HEK293 (cell line): ENCODE measurements at regions not wholly inside any gene's neighbourhood (a gene's known extent, or its start where the extent isn't known, plus 50 kb on each side); places are given as distances from the start of the nearest gene placed in this dataset.

Experiments used
- CTCF ChIA-PET: fragments of 350-600 bp; formaldehyde crosslinking; extraction: SDS; loops from one replicate; lab custom pipeline; 2021; ENCODE audit warnings: antibody characterized with exemption; lab: Yijun Ruan, JAX
- POLR2A ChIA-PET: fragments of 300-600 bp; formaldehyde crosslinking; extraction: SDS; loops from one replicate; lab custom pipeline; 2020; ENCODE audit warnings: antibody characterized with exemption, inconsistent platforms; lab: Yijun Ruan, JAX
- H3K27ac ChIP-seq: fragments of 200-500 bp; sonication (Bioruptor generic); 2 replicates; pipeline ENCODE4 v1.5.1; 2014; ENCODE audit warnings: low read depth, low read length, control low read depth, inconsistent platforms; ENCODE audit errors: extremely low read depth
- H3K36me3 ChIP-seq, 2 experiments: fragments of 200-500 bp in 1 of 2; sonication (Bioruptor generic) in 1 of 2; 1 replicate in 1 of 2; 2 replicates in 1 of 2; pipeline ENCODE4 v1.5.1; 2014 to 2017; ENCODE audit warnings: inconsistent platforms in 2 of 2, low read length in 2 of 2; ENCODE audit not compliant: control insufficient read depth in 2 of 2, insufficient read depth in 1 of 2
- H3K4me1 ChIP-seq: fragments of 200-500 bp; sonication (Bioruptor generic); 2 replicates; pipeline ENCODE4 v1.5.1; 2014; ENCODE audit warnings: mild to moderate bottlenecking, low read length, inconsistent platforms; ENCODE audit not compliant: control insufficient read depth, insufficient read depth
- H3K4me3 ChIP-seq: 2 replicates; pipeline ENCODE4 v1.5.1; 2011; ENCODE audit warnings: low read depth, mild to moderate bottlenecking, control low read depth, low read length, moderate library complexity
- H3K9me3 ChIP-seq: fragments of 200-500 bp; sonication (Bioruptor generic); 2 replicates; pipeline ENCODE4 v1.5.1; 2014; ENCODE audit warnings: low read depth, low read length, inconsistent platforms; ENCODE audit not compliant: control insufficient read depth, insufficient read depth
- EGR2 ChIP-seq: fragments of 450-650 bp; formaldehyde crosslinking; IDR thresholded peaks from 2 replicates; pipeline ENCODE4 v1.5.1; 2016; ENCODE audit warnings: low read depth, missing biosample characterization, missing genetic modification characterization
- GLI4 ChIP-seq: fragments of 450-650 bp; formaldehyde crosslinking; IDR thresholded peaks from 2 replicates; pipeline ENCODE4 v1.5.1; 2016; ENCODE audit warnings: missing biosample characterization, missing genetic modification characterization
- KLF8 ChIP-seq: fragments of 450-650 bp; formaldehyde crosslinking; IDR thresholded peaks from 2 replicates; pipeline ENCODE4 v1.5.1; 2016; ENCODE audit warnings: missing biosample characterization, missing genetic modification characterization
- MZF1 ChIP-seq: fragments of 450-650 bp; formaldehyde crosslinking; IDR thresholded peaks from 2 replicates; pipeline ENCODE4 v1.5.1; 2017; ENCODE audit warnings: missing biosample characterization, missing genetic modification characterization, borderline replicate concordance
- REPIN1 ChIP-seq: fragments of 450-650 bp; formaldehyde crosslinking; IDR thresholded peaks from 2 replicates; pipeline ENCODE4 v1.5.1; 2017; ENCODE audit warnings: missing biosample characterization, missing genetic modification characterization, low read depth
- SP3 ChIP-seq: fragments of 450-650 bp; formaldehyde crosslinking; IDR thresholded peaks from 2 replicates; pipeline ENCODE4 v1.5.1; 2016; ENCODE audit warnings: missing biosample characterization, missing genetic modification characterization
- ZBTB8A ChIP-seq: fragments of 450-650 bp; formaldehyde crosslinking; IDR thresholded peaks from 2 replicates; pipeline ENCODE4 v1.5.1; 2016; ENCODE audit warnings: missing biosample characterization, missing genetic modification characterization
- ZEB2 ChIP-seq: fragments of 450-650 bp; formaldehyde crosslinking; IDR thresholded peaks from 2 replicates; pipeline ENCODE4 v1.5.1; 2016; ENCODE audit warnings: missing biosample characterization, missing genetic modification characterization
- ZNF184 ChIP-seq: fragments of 450-650 bp; IDR thresholded peaks from 2 replicates; pipeline ENCODE4 v1.5.1; 2018; ENCODE audit warnings: missing biosample characterization, mild to moderate bottlenecking, missing genetic modification characterization
- ZNF335 ChIP-seq: fragments of 450-650 bp; formaldehyde crosslinking; conservative IDR thresholded peaks from 2 replicates; pipeline ENCODE4 v1.5.1; 2016; ENCODE audit warnings: missing biosample characterization, missing genetic modification characterization
- ZNF366 ChIP-seq: fragments of 450-650 bp; formaldehyde crosslinking; conservative IDR thresholded peaks from 2 replicates; pipeline ENCODE4 v1.5.1; 2016; ENCODE audit warnings: missing biosample characterization, missing genetic modification characterization
- ZNF404 ChIP-seq: fragments of 450-650 bp; formaldehyde crosslinking; IDR thresholded peaks from 2 replicates; pipeline ENCODE4 v1.5.1; 2017; ENCODE audit warnings: missing biosample characterization, missing genetic modification characterization
- ZNF433 ChIP-seq: fragments of 450-650 bp; formaldehyde crosslinking; IDR thresholded peaks from 2 replicates; pipeline ENCODE4 v1.5.1; 2016; ENCODE audit warnings: missing biosample characterization, missing genetic modification characterization, low read depth
- ZNF501 ChIP-seq: fragments of 450-650 bp; formaldehyde crosslinking; IDR thresholded peaks from 2 replicates; pipeline ENCODE4 v1.5.1; 2016; ENCODE audit warnings: missing biosample characterization, missing genetic modification characterization
- ZNF521 ChIP-seq: fragments of 450-650 bp; formaldehyde crosslinking; IDR thresholded peaks from 2 replicates; pipeline ENCODE4 v1.5.1; 2017; ENCODE audit warnings: missing biosample characterization, mild to moderate bottlenecking, missing genetic modification characterization
- ZNF530 ChIP-seq: fragments of 450-650 bp; formaldehyde crosslinking; IDR thresholded peaks from 2 replicates; pipeline ENCODE4 v1.5.1; 2016; ENCODE audit warnings: low read depth, missing biosample characterization, missing genetic modification characterization
- ZNF624 ChIP-seq: fragments of 450-650 bp; formaldehyde crosslinking; IDR thresholded peaks from 2 replicates; pipeline ENCODE4 v1.5.1; 2017; ENCODE audit warnings: missing biosample characterization, missing genetic modification characterization
- ZNF791 ChIP-seq: fragments of 450-650 bp; formaldehyde crosslinking; IDR thresholded peaks from 2 replicates; pipeline ENCODE4 v1.5.1; 2016; ENCODE audit warnings: missing biosample characterization, missing genetic modification characterization
- TF ChIP-seq, protein P1 (sequence below): fragments of 450-650 bp; formaldehyde crosslinking; IDR thresholded peaks from 2 replicates; pipeline ENCODE4 v1.5.1; 2016; ENCODE audit warnings: missing biosample characterization, missing genetic modification characterization
- TF ChIP-seq, protein P2 (sequence below): fragments of 450-650 bp; formaldehyde crosslinking; IDR thresholded peaks from 2 replicates; pipeline ENCODE4 v1.5.1; 2016; ENCODE audit warnings: missing biosample characterization, missing genetic modification characterization
- TF ChIP-seq, protein P3 (sequence below): fragments of 450-650 bp; formaldehyde crosslinking; IDR thresholded peaks from 2 replicates; pipeline ENCODE4 v1.5.1; 2016; ENCODE audit warnings: missing biosample characterization, missing genetic modification characterization
- TF ChIP-seq, protein P4 (sequence below): fragments of 450-650 bp; formaldehyde crosslinking; IDR thresholded peaks from 2 replicates; pipeline ENCODE4 v1.5.1; 2016; ENCODE audit warnings: missing biosample characterization, missing genetic modification characterization

DNA sequence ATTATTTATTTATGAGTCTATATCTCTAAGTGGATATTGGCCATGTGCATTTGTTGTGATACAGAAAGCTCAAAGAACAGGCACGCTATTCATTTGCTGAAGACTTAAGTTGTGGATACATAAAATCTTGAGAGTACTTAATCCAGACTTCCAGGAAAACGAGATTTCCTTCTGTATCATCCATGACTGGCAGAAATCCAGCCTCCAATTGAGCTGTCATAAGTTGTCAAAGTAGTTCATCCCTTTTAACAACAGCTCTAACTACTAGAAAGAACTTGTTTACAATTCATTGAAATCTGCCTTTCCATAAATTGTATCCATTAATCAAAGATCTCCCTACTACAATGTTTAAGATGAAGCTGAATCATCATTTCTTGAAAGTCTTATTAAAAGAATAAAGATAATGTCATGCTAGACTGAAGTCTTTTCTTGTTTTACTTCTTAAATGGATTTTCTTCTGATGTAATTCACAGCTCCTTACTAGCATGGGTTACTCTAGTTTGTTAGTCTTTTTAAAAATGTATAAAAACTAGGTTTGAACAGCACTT is 447.3 kb upstream of the CITED2 start:
- no peaks in the 10 kb centered on the region for H3K9me3 ChIP-seq
- no peak overlapping the region for H3K27ac ChIP-seq
- no peaks in the 10 kb centered on the region for H3K4me1 ChIP-seq
- TF ChIP-seq MZF1 (no peak), KLF8 (tag by site-specific recombination) (no peak), SP3 (no peak), ZBTB8A (tag by site-specific recombination) (no peak), ZNF624 (tag by site-specific recombination) (no peak)
- POLR2A ChIA-PET = no interaction called here
- no peaks in the 10 kb centered on the region for H3K36me3 ChIP-seq
- H3K4me3 ChIP-seq = no peak overlapping the region
- CTCF ChIA-PET = interaction anchor here (0.5 kb wide), 1 partner anchor 171 kb away, joined by 4 read pairs; no protein-coding TSS in a partner anchor

DNA sequence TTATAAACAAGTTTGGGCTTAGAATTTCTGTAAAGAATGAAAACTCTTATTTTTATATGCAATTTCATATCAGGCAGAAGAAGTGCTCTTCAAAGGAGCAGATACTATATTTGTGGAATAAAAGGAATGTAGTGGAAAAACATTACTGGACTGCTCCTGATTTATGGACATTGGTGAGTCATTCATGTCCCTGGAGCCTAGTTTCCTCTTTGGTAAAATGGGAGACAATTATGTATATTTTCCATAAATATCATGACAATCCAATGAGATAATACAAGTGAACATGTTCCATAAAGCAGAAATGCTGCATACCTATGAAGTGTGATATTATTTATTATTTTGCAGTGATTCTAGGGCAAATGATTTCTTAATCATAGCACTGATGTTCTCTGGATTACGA is 445.8 kb upstream of the CITED2 start:
- Histone ChIP-seq H3K4me1 (no peaks in the 10 kb centered on the region), H3K4me3 (no peak overlapping the region), H3K27ac (no peak overlapping the region), H3K36me3 (no peaks in the 10 kb centered on the region), H3K9me3 (no peaks in the 10 kb centered on the region)
- ChIA-PET CTCF (no interaction called here), POLR2A (no interaction called here)
- TF ChIP-seq, protein P1, sequence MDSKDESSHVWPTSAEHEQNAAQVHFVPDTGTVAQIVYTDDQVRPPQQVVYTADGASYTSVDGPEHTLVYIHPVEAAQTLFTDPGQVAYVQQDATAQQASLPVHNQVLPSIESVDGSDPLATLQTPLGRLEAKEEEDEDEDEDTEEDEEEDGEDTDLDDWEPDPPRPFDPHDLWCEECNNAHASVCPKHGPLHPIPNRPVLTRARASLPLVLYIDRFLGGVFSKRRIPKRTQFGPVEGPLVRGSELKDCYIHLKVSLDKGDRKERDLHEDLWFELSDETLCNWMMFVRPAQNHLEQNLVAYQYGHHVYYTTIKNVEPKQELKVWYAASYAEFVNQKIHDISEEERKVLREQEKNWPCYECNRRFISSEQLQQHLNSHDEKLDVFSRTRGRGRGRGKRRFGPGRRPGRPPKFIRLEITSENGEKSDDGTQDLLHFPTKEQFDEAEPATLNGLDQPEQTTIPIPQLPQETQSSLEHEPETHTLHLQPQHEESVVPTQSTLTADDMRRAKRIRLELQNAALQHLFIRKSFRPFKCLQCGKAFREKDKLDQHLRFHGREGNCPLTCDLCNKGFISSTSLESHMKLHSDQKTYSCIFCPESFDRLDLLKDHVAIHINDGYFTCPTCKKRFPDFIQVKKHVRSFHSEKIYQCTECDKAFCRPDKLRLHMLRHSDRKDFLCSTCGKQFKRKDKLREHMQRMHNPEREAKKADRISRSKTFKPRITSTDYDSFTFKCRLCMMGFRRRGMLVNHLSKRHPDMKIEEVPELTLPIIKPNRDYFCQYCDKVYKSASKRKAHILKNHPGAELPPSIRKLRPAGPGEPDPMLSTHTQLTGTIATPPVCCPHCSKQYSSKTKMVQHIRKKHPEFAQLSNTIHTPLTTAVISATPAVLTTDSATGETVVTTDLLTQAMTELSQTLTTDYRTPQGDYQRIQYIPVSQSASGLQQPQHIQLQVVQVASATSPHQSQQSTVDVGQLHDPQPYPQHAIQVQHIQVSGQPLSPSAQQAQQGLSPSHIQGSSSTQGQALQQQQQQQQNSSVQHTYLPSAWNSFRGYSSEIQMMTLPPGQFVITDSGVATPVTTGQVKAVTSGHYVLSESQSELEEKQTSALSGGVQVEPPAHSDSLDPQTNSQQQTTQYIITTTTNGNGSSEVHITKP (tag by site-specific recombination) = 0 out of 2 replicates have a peak, but pooled peaks have one; percentile 12
- TF ChIP-seq ZEB2 (tag by site-specific recombination) = 0 out of 2 replicates have a peak, but pooled peaks have one; percentile 33
- 0 out of 2 replicates have a peak, but pooled peaks have one; percentile 12 for TF ChIP-seq ZNF335 (tag by site-specific recombination)
- TF ChIP-seq ZNF501 (tag by site-specific recombination) = no peak

DNA sequence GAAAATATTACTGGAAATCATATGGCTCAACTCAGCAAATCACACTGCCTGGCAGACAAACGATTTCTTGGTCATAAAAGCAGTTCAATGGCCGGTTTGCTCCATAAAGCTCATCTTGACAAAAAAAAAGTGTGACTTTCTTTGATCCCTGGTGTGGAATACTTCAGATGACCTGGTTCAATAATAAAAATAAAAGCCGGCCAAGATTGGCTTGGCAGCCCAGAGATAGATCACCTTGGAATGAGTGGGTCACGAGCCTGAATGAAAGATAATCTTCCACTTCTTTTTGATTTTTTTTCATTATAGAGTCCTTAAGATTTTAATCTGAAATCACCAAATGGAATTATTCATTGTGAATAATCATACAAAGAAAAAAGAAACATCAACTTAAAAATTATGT is 445.3 kb upstream of the CITED2 start:
- CTCF ChIA-PET = no interaction called here
- Histone ChIP-seq H3K27ac (no peak overlapping the region), H3K9me3 (no peaks in the 10 kb centered on the region), H3K36me3 (no peaks in the 10 kb centered on the region), H3K4me1 (no peaks in the 10 kb centered on the region), H3K4me3 (no peak overlapping the region)
- POLR2A ChIA-PET = no interaction called here
- no peak for TF ChIP-seq ZNF404

DNA sequence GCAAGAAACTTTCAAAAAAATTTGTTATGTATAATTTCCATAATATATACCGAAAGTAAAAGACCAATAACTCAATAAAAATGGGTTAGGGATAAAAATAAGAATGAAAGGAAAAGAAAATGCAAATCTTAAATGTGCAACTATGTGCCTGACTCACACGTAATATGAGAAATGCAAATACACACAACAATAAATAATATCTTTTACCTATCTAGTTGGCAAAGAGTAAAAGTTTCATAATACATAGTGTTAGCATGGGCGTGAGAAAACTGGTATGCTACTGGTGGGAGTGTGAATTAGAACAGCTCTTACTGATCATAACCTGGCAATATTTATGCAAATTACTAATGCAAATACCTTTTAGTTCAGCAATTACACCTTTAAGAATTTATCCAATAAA is 438.5 kb upstream of the CITED2 start:
- ChIA-PET CTCF (no interaction called here), POLR2A (no interaction called here)
- Histone ChIP-seq H3K36me3 (no peaks in the 10 kb centered on the region), H3K4me3 (no peak overlapping the region), H3K9me3 (no peaks in the 10 kb centered on the region), H3K27ac (no peak overlapping the region), H3K4me1 (no peaks in the 10 kb centered on the region)
- no peak for TF ChIP-seq GLI4 (tag by site-specific recombination)
- no peak for TF ChIP-seq ZNF521 (tag by site-specific recombination)
- TF ChIP-seq REPIN1 (tag by site-specific recombination) = no peak
- TF ChIP-seq ZNF366 = no peak
- TF ChIP-seq, protein P2, sequence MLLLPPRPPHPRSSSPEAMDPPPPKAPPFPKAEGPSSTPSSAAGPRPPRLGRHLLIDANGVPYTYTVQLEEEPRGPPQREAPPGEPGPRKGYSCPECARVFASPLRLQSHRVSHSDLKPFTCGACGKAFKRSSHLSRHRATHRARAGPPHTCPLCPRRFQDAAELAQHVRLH (tag by site-specific recombination) = no peak
- TF ChIP-seq, protein P3, sequence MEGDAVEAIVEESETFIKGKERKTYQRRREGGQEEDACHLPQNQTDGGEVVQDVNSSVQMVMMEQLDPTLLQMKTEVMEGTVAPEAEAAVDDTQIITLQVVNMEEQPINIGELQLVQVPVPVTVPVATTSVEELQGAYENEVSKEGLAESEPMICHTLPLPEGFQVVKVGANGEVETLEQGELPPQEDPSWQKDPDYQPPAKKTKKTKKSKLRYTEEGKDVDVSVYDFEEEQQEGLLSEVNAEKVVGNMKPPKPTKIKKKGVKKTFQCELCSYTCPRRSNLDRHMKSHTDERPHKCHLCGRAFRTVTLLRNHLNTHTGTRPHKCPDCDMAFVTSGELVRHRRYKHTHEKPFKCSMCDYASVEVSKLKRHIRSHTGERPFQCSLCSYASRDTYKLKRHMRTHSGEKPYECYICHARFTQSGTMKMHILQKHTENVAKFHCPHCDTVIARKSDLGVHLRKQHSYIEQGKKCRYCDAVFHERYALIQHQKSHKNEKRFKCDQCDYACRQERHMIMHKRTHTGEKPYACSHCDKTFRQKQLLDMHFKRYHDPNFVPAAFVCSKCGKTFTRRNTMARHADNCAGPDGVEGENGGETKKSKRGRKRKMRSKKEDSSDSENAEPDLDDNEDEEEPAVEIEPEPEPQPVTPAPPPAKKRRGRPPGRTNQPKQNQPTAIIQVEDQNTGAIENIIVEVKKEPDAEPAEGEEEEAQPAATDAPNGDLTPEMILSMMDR (tag by site-specific recombination) = no peak
- no peak for TF ChIP-seq ZNF184 (tag by site-specific recombination)
- TF ChIP-seq ZNF791 = no peak
- TF ChIP-seq EGR2 = no peak
- TF ChIP-seq ZNF530 (tag by site-specific recombination) = no peak
- TF ChIP-seq, protein P4, sequence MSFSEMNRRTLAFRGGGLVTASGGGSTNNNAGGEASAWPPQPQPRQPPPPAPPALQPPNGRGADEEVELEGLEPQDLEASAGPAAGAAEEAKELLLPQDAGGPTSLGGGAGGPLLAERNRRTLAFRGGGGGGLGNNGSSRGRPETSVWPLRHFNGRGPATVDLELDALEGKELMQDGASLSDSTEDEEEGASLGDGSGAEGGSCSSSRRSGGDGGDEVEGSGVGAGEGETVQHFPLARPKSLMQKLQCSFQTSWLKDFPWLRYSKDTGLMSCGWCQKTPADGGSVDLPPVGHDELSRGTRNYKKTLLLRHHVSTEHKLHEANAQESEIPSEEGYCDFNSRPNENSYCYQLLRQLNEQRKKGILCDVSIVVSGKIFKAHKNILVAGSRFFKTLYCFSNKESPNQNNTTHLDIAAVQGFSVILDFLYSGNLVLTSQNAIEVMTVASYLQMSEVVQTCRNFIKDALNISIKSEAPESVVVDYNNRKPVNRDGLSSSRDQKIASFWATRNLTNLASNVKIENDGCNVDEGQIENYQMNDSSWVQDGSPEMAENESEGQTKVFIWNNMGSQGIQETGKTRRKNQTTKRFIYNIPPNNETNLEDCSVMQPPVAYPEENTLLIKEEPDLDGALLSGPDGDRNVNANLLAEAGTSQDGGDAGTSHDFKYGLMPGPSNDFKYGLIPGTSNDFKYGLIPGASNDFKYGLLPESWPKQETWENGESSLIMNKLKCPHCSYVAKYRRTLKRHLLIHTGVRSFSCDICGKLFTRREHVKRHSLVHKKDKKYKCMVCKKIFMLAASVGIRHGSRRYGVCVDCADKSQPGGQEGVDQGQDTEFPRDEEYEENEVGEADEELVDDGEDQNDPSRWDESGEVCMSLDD = no peak
- no peak for TF ChIP-seq ZNF433 (tag by site-specific recombination)
